ENCODE measurements at regions not wholly inside any gene's neighbourhood (a gene's known extent, or its start where the extent isn't known, plus 50 kb on each side); places are given as distances from the start of the nearest gene placed in this dataset.
A peak's percentile ranks its signal among the peaks of the same experiment; 100 is the strongest.

DNA sequence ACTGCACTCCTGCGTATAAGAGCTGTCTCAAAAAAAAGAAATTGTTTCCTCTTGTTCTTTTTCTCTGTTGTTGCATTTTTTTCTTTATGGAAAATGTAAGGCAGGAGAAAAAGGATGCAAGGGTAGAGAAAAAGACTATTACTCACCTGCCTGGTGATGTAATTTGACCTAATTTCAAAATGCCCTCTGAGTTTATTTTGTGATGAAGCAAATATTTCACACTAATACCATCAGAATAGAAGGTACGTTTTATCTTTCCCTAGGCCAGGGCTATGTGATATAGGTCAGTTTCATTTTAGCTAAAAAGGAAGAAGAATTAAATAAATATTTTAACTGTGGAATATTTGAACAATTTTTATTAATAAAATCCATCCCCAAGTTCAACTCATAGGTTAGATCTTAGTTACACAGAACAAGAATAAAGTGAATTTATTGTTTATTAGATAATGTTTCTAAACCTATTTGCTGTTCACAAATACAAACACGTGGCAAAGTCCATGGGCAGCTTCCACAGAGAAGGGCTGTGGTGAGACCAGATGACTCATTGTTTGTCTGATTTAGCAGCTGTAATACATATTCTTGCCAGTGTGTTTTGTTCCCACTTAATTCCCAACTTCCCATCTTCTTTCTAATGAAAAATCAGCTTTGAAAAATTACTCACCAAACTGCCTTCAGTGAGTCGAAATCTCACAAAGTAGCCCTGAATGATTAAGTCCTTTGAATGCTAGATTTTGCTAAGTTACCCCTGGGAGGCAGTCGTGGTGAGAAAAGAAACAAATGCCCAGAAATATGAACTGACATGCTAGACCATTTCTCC, 52.8 kb upstream of the CCDC112 start:
- Histone ChIP-seq H3K9me3 (no peaks in the 10 kb centered on the region), H3K4me3 (no peak overlapping the region), H3K27me3 (no peaks in the 10 kb centered on the region), H3K4me1 (ENCODE audit: insufficient read depth) (no peaks in the 10 kb centered on the region), H3K27ac (no peak overlapping the region), H3K36me3 (no peaks in the 10 kb centered on the region)
- TF ChIP-seq POLR2A (IDR thresholded peaks at IDR 0.05) (no peak), EP300 (IDR thresholded peaks at IDR 0.05) (no peak)
- TF ChIP-seq, protein P1, sequence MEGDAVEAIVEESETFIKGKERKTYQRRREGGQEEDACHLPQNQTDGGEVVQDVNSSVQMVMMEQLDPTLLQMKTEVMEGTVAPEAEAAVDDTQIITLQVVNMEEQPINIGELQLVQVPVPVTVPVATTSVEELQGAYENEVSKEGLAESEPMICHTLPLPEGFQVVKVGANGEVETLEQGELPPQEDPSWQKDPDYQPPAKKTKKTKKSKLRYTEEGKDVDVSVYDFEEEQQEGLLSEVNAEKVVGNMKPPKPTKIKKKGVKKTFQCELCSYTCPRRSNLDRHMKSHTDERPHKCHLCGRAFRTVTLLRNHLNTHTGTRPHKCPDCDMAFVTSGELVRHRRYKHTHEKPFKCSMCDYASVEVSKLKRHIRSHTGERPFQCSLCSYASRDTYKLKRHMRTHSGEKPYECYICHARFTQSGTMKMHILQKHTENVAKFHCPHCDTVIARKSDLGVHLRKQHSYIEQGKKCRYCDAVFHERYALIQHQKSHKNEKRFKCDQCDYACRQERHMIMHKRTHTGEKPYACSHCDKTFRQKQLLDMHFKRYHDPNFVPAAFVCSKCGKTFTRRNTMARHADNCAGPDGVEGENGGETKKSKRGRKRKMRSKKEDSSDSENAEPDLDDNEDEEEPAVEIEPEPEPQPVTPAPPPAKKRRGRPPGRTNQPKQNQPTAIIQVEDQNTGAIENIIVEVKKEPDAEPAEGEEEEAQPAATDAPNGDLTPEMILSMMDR (IDR thresholded peaks at IDR 0.05): no peak
- peak in 1 of 5 donors; percentile 27 for DNase-seq
- intact Hi-C loops (cut with DNase I): no loop called here
- whole genome bisulfite sequencing, 3 donors: 18 to 22% (median 22%) methylated on average over 5 of the region's 5 CpGs

DNA sequence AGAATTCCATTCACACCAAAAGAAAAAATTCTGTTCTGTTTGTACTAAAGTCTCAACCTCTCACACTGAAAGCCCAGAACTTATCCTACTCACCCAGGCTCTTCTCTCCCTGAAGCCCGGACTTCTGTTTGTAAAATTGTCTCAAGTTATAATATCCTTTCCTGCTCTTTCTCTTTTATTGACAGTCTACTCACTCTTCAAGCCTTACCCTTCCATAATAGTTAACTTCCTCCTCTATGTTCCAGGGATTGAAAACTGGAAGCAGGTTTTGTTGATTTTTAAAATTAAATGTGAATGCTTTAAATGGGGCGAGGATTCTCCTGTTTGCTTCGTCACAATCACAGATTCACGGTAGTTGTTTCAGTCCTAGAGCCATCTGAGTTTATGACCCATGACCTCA, 51.7 kb upstream of the CCDC112 start:
- H3K4me3 ChIP-seq: no peak overlapping the region
- DNase-seq: no peak
- no peaks in the 10 kb centered on the region for H3K27me3 ChIP-seq
- no peak for TF ChIP-seq EP300 (IDR thresholded peaks at IDR 0.05)
- TF ChIP-seq POLR2A (IDR thresholded peaks at IDR 0.05): no peak
- TF ChIP-seq, protein P1 (IDR thresholded peaks at IDR 0.05): no peak
- H3K9me3 ChIP-seq: no peaks in the 10 kb centered on the region
- H3K36me3 ChIP-seq: no peaks in the 10 kb centered on the region
- H3K27ac ChIP-seq: no peak overlapping the region
- H3K4me1 ChIP-seq (ENCODE audit: insufficient read depth): no peaks in the 10 kb centered on the region
- intact Hi-C loops (cut with DNase I): no loop called here
- WGBS, 3 donors: 68 to 85% (median 77%) methylated on average over 4 of the region's 4 CpGs

Data from ovary (tissue), 7 donors.